GM23338 (cell line): ENCODE measurements at regions not wholly inside any gene's neighbourhood (a gene's known extent, or its start where the extent isn't known, plus 50 kb on each side); places are given as distances from the start of the nearest gene placed in this dataset.

ENCODE experiments used
- CTCF ChIP-seq, 2 experiments: fragments of 200-600 bp in 1 of 2; sonication (generic) in 1 of 2; conservative IDR thresholded peaks; 2 replicates each; pipeline versions ENCODE4 v1.5.1 to v1.6.1; 2016 to 2017; ENCODE audit warnings: antibody characterized with exemption in 2 of 2, low read depth in 2 of 2, mild to moderate bottlenecking in 2 of 2, moderate library complexity in 1 of 2
- EZH2 ChIP-seq: fragments of 200-600 bp; sonication (generic); IDR thresholded peaks from one replicate; pipeline ENCODE4 v1.8.0; 2017; ENCODE audit warnings: antibody characterized with exemption, mild to moderate bottlenecking, low read depth; ENCODE audit not compliant: unreplicated experiment
- EZH2phosphoT487 ChIP-seq: fragments of 200-600 bp; sonication (generic); IDR thresholded peaks from one replicate; pipeline ENCODE4 v1.8.1; 2018; ENCODE audit warnings: antibody characterized with exemption; ENCODE audit not compliant: unreplicated experiment
- JUNB ChIP-seq: IDR thresholded peaks from one replicate; pipeline ENCODE4 v1.6.1; 2016; ENCODE audit warnings: antibody characterized with exemption; ENCODE audit not compliant: unreplicated experiment
- REST ChIP-seq: IDR thresholded peaks from one replicate; pipeline ENCODE4 v1.6.1; 2018; ENCODE audit warnings: antibody characterized with exemption; ENCODE audit not compliant: unreplicated experiment

GRCh38 chr9:22863736-22864135, 417.1 kb downstream of the DMRTA1 start:
- no peak for TF ChIP-seq CTCF (conservative IDR thresholded peaks at IDR 0.05; ENCODE audit: low read depth in 2 of 2)
- TF ChIP-seq JUNB, result no peak
- no peak for TF ChIP-seq EZH2phosphoT487
- no peak for TF ChIP-seq EZH2
- TF ChIP-seq REST, result no peak
